ENCODE measurements at regions not wholly inside any gene's neighbourhood (a gene's known extent, or its start where the extent isn't known, plus 50 kb on each side); places are given as distances from the start of the nearest gene placed in this dataset.

GRCh38 chr21:35896060-35896459 is 164.3 kb downstream of the SETD4 start:
- TF ChIP-seq EP300 (IDR thresholded peaks at IDR 0.05) (no peak), CTCF (IDR thresholded peaks at IDR 0.05) (no peak), RAD21 (conservative IDR thresholded peaks at IDR 0.05 in 1 of 2, IDR thresholded peaks at IDR 0.05 in 1 of 2) (no peak), NFE2L2 (conservative IDR thresholded peaks at IDR 0.05; ENCODE audit: low read length) (no peak)

Measured in A549 (cell line).